ENCODE measurements at regions not wholly inside any gene's neighbourhood (a gene's known extent, or its start where the extent isn't known, plus 50 kb on each side); places are given as distances from the start of the nearest gene placed in this dataset.

GRCh38 chr2:43131890-43132682 lies 94.3 kb downstream of the ZFP36L2 start:
- TF ChIP-seq EZH2 (IDR thresholded peaks at IDR 0.05; ENCODE audit: borderline replicate concordance, low read depth, low read length, poor library complexity, severe bottlenecking) (no peak), CTCF (conservative IDR thresholded peaks at IDR 0.05; ENCODE audit: low read depth, low read length) (no peak)
- H3K9me3 ChIP-seq (ENCODE audit: low read depth, low read length, poor library complexity, severe bottlenecking): no peaks in the 10 kb centered on the region
- no peaks in the 10 kb centered on the region for H3K27me3 ChIP-seq (replicated peaks; ENCODE audit: insufficient read depth, low read depth, low read length, poor library complexity)
- BruUV-seq (replicated peaks): no TSS peak
- no peak for DNase-seq (ENCODE audit: low spot score)
- CTCF ChIA-PET: no interaction called here
- H3K27ac ChIP-seq (ENCODE audit: low read depth, low read length, poor library complexity, severe bottlenecking): no peak overlapping the region
- H3K36me3 ChIP-seq (ENCODE audit: insufficient read depth, low read length, poor library complexity, severe bottlenecking): no peaks in the 10 kb centered on the region
- intact Hi-C loops (cut with micrococcal nuclease; ENCODE audit: unreplicated experiment): no loop called here
- H3K4me1 ChIP-seq (ENCODE audit: insufficient read depth, low read length, poor library complexity, severe bottlenecking): no peaks in the 10 kb centered on the region
- POLR2A ChIA-PET (ENCODE audit: low non-redundant PET): no interaction called here
- H3K4me3 ChIP-seq (ENCODE audit: low read depth, low read length, poor library complexity, severe bottlenecking): no peak overlapping the region

GRCh38 chr2:43131051-43131889 lies 95.1 kb downstream of the ZFP36L2 start:
- H3K4me1 ChIP-seq (ENCODE audit: insufficient read depth, low read length, poor library complexity, severe bottlenecking): no peaks in the 10 kb centered on the region
- ChIA-PET CTCF (no interaction called here), POLR2A (ENCODE audit: low non-redundant PET) (no interaction called here)
- H3K4me3 ChIP-seq (ENCODE audit: low read depth, low read length, poor library complexity, severe bottlenecking): no peak overlapping the region
- intact Hi-C loops (cut with micrococcal nuclease; ENCODE audit: unreplicated experiment): no loop called here
- H3K27ac ChIP-seq (ENCODE audit: low read depth, low read length, poor library complexity, severe bottlenecking): no peak overlapping the region
- TF ChIP-seq CTCF (conservative IDR thresholded peaks at IDR 0.05; ENCODE audit: low read depth, low read length): peak; percentile 48
- TF ChIP-seq EZH2 (IDR thresholded peaks at IDR 0.05; ENCODE audit: borderline replicate concordance, low read depth, low read length, poor library complexity, severe bottlenecking): no peak
- no peaks in the 10 kb centered on the region for H3K36me3 ChIP-seq (ENCODE audit: insufficient read depth, low read length, poor library complexity, severe bottlenecking)
- H3K9me3 ChIP-seq (ENCODE audit: low read depth, low read length, poor library complexity, severe bottlenecking): no peaks in the 10 kb centered on the region
- H3K27me3 ChIP-seq (replicated peaks; ENCODE audit: insufficient read depth, low read depth, low read length, poor library complexity): no peaks in the 10 kb centered on the region
- BruUV-seq (replicated peaks): no TSS peak
- DNase-seq (ENCODE audit: low spot score): peak; percentile 46

GRCh38 chr2:43130548-43130875 lies 95.9 kb downstream of the ZFP36L2 start:
- no peaks in the 10 kb centered on the region for H3K36me3 ChIP-seq (ENCODE audit: insufficient read depth, low read length, poor library complexity, severe bottlenecking)
- H3K27me3 ChIP-seq (replicated peaks; ENCODE audit: insufficient read depth, low read depth, low read length, poor library complexity): no peaks in the 10 kb centered on the region
- no peak for DNase-seq (ENCODE audit: low spot score)
- H3K9me3 ChIP-seq (ENCODE audit: low read depth, low read length, poor library complexity, severe bottlenecking): no peaks in the 10 kb centered on the region
- POLR2A ChIA-PET (ENCODE audit: low non-redundant PET): no interaction called here
- CTCF ChIA-PET: no interaction called here
- no TSS peak for BruUV-seq (replicated peaks)
- TF ChIP-seq EZH2 (IDR thresholded peaks at IDR 0.05; ENCODE audit: borderline replicate concordance, low read depth, low read length, poor library complexity, severe bottlenecking): no peak
- no peak for TF ChIP-seq CTCF (conservative IDR thresholded peaks at IDR 0.05; ENCODE audit: low read depth, low read length)
- H3K4me3 ChIP-seq (ENCODE audit: low read depth, low read length, poor library complexity, severe bottlenecking): no peak overlapping the region
- no peak overlapping the region for H3K27ac ChIP-seq (ENCODE audit: low read depth, low read length, poor library complexity, severe bottlenecking)
- H3K4me1 ChIP-seq (ENCODE audit: insufficient read depth, low read length, poor library complexity, severe bottlenecking): no peaks in the 10 kb centered on the region
- intact Hi-C loops (cut with micrococcal nuclease; ENCODE audit: unreplicated experiment): no loop called here
